GM12872 (cell line): ENCODE measurements at regions not wholly inside any gene's neighbourhood (a gene's known extent, or its start where the extent isn't known, plus 50 kb on each side); places are given as distances from the start of the nearest gene placed in this dataset.

ENCODE experiments used
- TF ChIP-seq, protein P1 (sequence below): IDR thresholded peaks from 3 replicates; pipeline ENCODE4 v1.5.1; 2011; ENCODE audit warnings: low read depth, mild to moderate bottlenecking, low read length, moderate library complexity; ENCODE audit not compliant: insufficient read depth

- TF ChIP-seq, protein P1, sequence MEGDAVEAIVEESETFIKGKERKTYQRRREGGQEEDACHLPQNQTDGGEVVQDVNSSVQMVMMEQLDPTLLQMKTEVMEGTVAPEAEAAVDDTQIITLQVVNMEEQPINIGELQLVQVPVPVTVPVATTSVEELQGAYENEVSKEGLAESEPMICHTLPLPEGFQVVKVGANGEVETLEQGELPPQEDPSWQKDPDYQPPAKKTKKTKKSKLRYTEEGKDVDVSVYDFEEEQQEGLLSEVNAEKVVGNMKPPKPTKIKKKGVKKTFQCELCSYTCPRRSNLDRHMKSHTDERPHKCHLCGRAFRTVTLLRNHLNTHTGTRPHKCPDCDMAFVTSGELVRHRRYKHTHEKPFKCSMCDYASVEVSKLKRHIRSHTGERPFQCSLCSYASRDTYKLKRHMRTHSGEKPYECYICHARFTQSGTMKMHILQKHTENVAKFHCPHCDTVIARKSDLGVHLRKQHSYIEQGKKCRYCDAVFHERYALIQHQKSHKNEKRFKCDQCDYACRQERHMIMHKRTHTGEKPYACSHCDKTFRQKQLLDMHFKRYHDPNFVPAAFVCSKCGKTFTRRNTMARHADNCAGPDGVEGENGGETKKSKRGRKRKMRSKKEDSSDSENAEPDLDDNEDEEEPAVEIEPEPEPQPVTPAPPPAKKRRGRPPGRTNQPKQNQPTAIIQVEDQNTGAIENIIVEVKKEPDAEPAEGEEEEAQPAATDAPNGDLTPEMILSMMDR: no peak
Measured at GRCh38 chr5:15007646-15008045, 136.1 kb upstream of the ANKH start.

DNA sequence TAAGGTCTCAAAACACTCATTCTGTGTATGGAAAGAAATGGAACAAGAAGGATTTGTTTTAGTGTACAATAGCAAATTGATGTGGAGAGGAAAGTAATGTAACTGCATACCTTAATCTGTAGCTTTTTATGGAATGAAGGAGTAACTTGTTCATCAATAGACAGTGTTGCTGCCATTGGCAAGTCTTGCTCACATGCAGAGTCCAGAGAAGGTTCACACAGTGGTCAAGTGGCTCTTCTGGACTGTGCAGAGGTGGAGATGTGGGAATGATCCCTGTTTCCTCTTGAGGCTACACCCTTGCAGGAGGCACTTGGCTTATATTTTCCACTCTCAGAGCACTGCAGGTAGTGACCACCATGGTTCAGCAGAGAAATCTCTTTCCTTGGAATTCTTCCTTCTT, 132.9 kb upstream of the ANKH start:
- TF ChIP-seq, protein P1: no peak

- TF ChIP-seq, protein P1: peak; percentile 77
Measured at GRCh38 chr5:15003511-15003920, 131.9 kb upstream of the ANKH start.

DNA sequence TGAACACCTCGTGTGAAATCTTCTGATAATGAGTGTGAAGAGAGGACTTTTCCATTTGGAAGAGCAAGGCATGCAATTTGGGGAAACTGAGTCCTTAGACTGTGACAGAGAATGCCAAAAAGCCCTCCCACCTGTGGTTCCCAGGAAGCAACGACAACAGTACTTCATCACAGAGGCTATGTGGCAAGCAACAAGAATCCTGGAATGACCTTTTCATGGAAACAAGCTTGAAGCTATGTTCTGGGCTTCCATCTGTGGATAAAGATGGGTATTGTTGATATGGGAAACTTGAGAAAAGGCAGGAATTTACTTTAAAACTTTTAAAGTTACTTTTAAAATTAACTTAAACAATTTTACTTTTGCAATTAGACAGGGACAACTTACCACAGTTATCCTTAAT, 131.2 kb upstream of the ANKH start:
- TF ChIP-seq, protein P1: no peak

GRCh38 chr5:15002173-15002572, 130.6 kb upstream of the ANKH start:
- TF ChIP-seq, protein P1: no peak

GRCh38 chr5:15001517-15001916, 129.9 kb upstream of the ANKH start:
- TF ChIP-seq, protein P1: no peak

DNA sequence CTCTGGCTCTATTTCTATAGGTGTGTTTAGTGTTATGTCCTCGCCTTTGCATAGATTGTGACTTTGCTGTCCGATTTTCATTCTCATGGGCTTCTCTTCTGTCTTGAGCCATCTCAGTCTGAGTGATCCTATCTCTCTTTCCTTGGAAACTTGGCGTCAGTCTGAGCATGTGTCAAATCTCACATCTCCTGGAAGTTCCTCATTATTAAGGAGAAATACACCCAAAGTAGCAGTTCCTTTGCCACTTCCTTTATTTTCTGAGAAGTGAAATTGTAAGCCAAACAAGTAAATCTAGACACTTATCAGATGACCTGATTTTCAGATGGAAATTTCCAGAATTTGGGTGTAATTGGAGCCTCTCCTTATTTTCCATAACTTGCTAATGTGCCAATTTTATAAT, 126.9 kb upstream of the ANKH start:
- TF ChIP-seq, protein P1: no peak

- TF ChIP-seq, protein P1: no peak
Measured at GRCh38 chr5:14996997-14997396, 125.4 kb upstream of the ANKH start.
